ENCODE measurements at regions not wholly inside any gene's neighbourhood (a gene's known extent, or its start where the extent isn't known, plus 50 kb on each side); places are given as distances from the start of the nearest gene placed in this dataset.
"Not testable (repeated sequence)": the region's sequence is repeated elsewhere in the genome, so short reads cannot be mapped to it uniquely, and the experiment has no call there.

GRCh38 chr2:83261591-83262136, 1197.4 kb downstream of the SUCLG1 start:
- DNase-seq (ENCODE audit: low spot score) = no peak

- DNase-seq (ENCODE audit: low spot score) = no peak
Observed at GRCh38 chr2:83253848-83254247, 1205.2 kb downstream of the SUCLG1 start.

GRCh38 chr2:83251321-83251872, 1207.7 kb downstream of the SUCLG1 start:
- no peak for DNase-seq (ENCODE audit: low spot score)

- not testable (repeated sequence) for DNase-seq (ENCODE audit: low spot score)
Observed at GRCh38 chr2:83245806-83246537, 1213.1 kb downstream of the SUCLG1 start.

- no peak for DNase-seq (ENCODE audit: low spot score)
Observed at GRCh38 chr2:83240611-83241010, 1218.5 kb downstream of the SUCLG1 start.

DNA sequence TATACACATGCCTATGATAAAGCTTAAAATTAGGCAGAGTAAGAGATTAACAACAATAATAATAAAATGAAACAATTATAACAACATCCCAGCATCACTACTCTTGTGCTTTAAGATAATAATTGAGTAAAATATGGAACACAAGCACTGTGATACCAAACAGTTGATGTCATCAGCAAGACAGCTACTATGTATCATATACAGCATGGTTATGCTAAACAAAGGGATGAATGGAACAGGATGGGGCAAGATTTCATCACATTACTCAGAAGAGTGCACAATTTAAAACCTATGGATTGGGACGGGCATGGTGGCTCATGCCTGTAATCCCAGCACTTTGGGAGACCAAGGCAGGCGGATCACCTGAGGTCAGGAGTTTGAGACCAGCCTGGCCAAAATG, 1221.0 kb downstream of the SUCLG1 start:
- DNase-seq (ENCODE audit: low spot score) = no peak

- DNase-seq (ENCODE audit: low spot score) = no peak
Observed at GRCh38 chr2:83234246-83234645, 1224.8 kb downstream of the SUCLG1 start.

- DNase-seq (ENCODE audit: low spot score) = no peak
Observed at GRCh38 chr2:83233781-83234180, 1225.3 kb downstream of the SUCLG1 start.

DNA sequence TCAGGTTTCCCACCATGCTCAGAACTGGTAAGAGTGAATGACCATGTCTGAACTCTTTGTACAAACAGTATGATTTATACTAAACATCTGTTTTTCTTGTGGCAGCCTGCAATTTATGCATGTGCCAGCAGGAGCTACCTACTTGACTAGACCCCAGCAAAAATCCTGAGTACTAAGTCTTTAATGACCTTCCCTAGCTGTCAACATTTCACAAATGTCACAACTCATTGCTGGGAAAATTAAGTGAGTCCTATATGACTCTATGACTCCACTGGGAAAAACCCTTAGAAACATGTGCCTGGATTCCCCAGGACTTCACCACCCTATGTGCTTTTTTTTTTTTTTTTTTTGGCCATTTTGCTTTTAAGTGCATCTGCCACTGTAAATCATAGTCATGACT, 1225.8 kb downstream of the SUCLG1 start:
- no peak for DNase-seq (ENCODE audit: low spot score)

- DNase-seq (ENCODE audit: low spot score) = no peak
Observed at GRCh38 chr2:83229443-83229842, 1229.6 kb downstream of the SUCLG1 start.

GRCh38 chr2:83224591-83225200, 1234.4 kb downstream of the SUCLG1 start:
- DNase-seq (ENCODE audit: low spot score) = peak; percentile 1

DNA sequence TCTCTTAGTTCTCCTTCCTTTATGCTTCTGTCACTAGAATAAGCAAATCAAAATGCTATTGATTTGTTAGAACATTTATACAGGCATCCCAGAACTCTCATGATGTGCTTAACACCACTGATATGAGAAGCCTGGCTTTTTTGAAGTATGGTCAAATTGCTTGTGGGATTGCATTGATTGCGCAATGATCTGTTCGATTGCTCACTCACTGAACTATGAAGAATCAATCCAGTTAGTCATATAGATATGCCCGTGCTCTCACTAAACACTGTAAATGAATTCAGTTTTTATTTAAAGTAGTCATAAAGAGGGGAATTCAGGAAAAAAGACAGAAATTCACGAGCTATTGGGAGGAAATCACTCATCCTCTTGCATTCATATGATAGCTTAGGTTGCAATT, 1237.8 kb downstream of the SUCLG1 start:
- DNase-seq (ENCODE audit: low spot score) = no peak

DNA sequence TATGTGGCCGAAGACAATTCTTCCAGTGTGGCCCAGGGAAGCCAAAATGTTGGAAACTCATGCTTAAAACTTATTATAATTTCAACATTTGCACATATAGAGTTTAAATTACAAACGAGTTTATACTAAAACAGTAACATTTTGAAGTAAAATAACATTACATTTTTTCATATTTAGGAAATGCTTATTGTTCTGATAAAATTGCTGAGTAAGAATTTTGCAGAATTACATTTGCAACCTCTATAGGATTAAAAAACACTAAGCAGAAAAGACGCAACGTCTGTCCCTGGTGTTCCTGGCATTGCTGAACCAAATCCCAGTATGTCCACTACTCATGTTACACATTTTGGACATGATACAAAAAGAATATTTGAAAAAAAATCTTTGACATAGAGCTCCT, 1241.2 kb downstream of the SUCLG1 start:
- no peak for DNase-seq (ENCODE audit: low spot score)

GRCh38 chr2:83196225-83196624, 1262.9 kb downstream of the SUCLG1 start:
- peak; percentile 6 for DNase-seq (ENCODE audit: low spot score)

GRCh38 chr2:83191316-83191715, 1267.8 kb downstream of the SUCLG1 start:
- DNase-seq (ENCODE audit: low spot score) = no peak

DNA sequence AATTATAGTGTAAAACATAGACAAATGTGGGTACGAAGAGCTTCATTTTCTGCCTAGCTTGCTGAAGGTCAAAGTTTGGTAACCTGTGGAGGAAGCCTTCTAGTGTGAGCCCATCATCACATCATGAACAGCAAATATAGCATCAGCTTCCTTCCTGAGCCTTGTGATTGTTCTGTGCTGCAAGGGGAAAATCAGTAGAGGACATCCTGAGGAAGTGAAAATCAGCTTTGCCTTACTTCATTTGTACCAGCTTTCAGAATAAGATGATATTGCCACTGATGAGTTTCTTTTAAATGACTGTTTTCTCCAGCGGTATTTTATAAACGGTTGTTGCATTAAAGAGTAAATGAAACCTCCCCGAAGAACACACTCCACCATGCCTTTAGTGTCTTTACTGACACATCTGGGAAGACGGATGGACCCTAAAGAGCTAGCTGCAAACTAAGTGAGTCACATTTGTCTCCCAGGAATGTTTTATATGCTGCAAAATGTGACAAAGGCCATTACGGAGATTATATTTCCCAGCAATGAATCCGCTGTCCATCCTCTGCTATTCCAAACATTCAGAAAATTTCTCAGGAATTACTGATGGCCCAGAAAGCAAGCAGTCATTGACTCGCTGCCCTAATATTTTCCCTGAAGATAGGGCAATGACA, 1272.8 kb downstream of the SUCLG1 start:
- DNase-seq (ENCODE audit: low spot score) = no peak

GRCh38 chr2:83180862-83181530, 1278.1 kb downstream of the SUCLG1 start:
- not testable (repeated sequence) for DNase-seq (ENCODE audit: low spot score)

DNA sequence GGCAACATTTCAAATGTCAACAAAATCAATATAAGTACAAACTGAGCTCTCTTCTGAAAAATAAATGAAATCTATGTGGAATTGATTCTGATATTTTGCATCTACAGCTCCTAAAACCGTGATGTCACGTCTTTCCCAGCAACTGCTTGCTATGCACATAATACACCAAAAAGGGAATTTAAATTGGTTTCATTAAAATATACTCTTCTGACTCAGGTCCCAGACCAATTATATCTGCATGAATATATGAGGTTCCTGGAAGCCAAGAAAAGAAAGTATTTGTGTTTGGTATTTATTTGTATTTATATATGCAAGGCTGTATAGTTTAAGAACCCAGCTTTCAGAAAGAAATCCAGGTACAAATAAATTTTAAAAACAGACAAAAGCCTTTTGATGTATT, 1282.5 kb downstream of the SUCLG1 start:
- no peak for DNase-seq (ENCODE audit: low spot score)

DNA sequence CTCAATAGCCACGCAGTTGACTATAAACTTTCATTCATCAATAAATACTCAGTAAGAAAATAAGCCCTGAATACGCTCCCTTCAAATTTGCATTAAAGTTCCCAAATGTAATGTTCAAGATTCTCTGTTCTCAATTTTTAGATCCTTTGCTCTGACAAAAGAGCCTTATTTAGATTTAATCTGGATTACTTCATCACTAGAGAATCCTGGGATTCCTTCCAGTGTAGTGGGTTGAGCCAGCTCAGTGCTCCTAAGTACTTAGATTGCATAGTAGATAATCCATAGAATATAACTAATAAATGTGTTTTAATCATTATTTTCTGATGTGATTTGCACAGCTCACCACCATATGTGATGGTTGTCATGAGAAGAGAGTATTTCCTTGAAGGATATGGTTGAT, 1286.2 kb downstream of the SUCLG1 start:
- no peak for DNase-seq (ENCODE audit: low spot score)

- no peak for DNase-seq (ENCODE audit: low spot score)
Observed at GRCh38 chr2:83168377-83168776, 1290.7 kb downstream of the SUCLG1 start.

GRCh38 chr2:83162421-83162820, 1296.7 kb downstream of the SUCLG1 start:
- DNase-seq (ENCODE audit: low spot score) = no peak

GRCh38 chr2:83160571-83160970, 1298.5 kb downstream of the SUCLG1 start:
- no peak for DNase-seq (ENCODE audit: low spot score)

Measured in putamen (tissue), 1 donor.